ENCODE measurements at regions not wholly inside any gene's neighbourhood (a gene's known extent, or its start where the extent isn't known, plus 50 kb on each side); places are given as distances from the start of the nearest gene placed in this dataset.

GRCh38 chr14:55807881-55808379 is 227.9 kb downstream of the KTN1 start:
- intact Hi-C loops (cut with DNase I), result no loop called here
- DNase-seq, result no peak
- no peak for ATAC-seq
- Histone ChIP-seq H3K27ac (peak overlapping the region in 1 of 3 donors; percentile 39), H3K27me3 (no peaks in the 10 kb centered on the region), H3K9me3 (no peaks in the 10 kb centered on the region), H3K36me3 (no peaks in the 10 kb centered on the region), H3K4me3 (no peak overlapping the region), H3K4me1 (no peaks in the 10 kb centered on the region)
- WGBS (ENCODE audit: insufficient coverage, low coverage, low lambda C conversion rate, missing lambda C conversion rate), result 96% methylated on average over 2 of the region's 2 CpGs
- no peak for TF ChIP-seq POLR2A (IDR thresholded peaks at IDR 0.05)
- no peak for TF ChIP-seq CTCF (IDR thresholded peaks at IDR 0.05)

GRCh38 chr14:55813630-55814029 is 233.6 kb downstream of the KTN1 start:
- Histone ChIP-seq H3K4me1 (no peaks in the 10 kb centered on the region), H3K9me3 (no peaks in the 10 kb centered on the region), H3K27ac (no peak overlapping the region), H3K27me3 (no peaks in the 10 kb centered on the region), H3K4me3 (no peak overlapping the region), H3K36me3 (no peaks in the 10 kb centered on the region)
- intact Hi-C loops (cut with DNase I), result no loop called here
- DNase-seq (no peak), ATAC-seq (no peak)
- WGBS (ENCODE audit: insufficient coverage, low coverage, low lambda C conversion rate, missing lambda C conversion rate), result 65% methylated on average over 2 of the region's 2 CpGs
- TF ChIP-seq POLR2A (IDR thresholded peaks at IDR 0.05) (no peak), CTCF (IDR thresholded peaks at IDR 0.05) (no peak)

- 83% methylated on average over 1 of the region's 1 CpG for WGBS (ENCODE audit: insufficient coverage, low coverage, low lambda C conversion rate, missing lambda C conversion rate)
- DNase-seq, result no peak
These were observed 234.1 kb downstream of the KTN1 start for GRCh38 chr14:55814064-55814463.

GRCh38 chr14:55814873-55815272 is 234.9 kb downstream of the KTN1 start:
- WGBS (ENCODE audit: insufficient coverage, low coverage, low lambda C conversion rate, missing lambda C conversion rate), result 58% methylated on average over 1 of the region's 1 CpG
- ATAC-seq, result peak in 3 of 4 donors; percentile 26 to 63 (median 54)
- H3K4me1 ChIP-seq, result no peaks in the 10 kb centered on the region

More at GRCh38 chr14:55814064-55814463, 234.1 kb downstream of the KTN1 start:
- Histone ChIP-seq H3K9me3 (no peaks in the 10 kb centered on the region), H3K27ac (no peak overlapping the region), H3K4me3 (no peak overlapping the region), H3K4me1 (no peaks in the 10 kb centered on the region), H3K36me3 (no peaks in the 10 kb centered on the region), H3K27me3 (no peaks in the 10 kb centered on the region)
- ATAC-seq, result no peak
- intact Hi-C loops (cut with DNase I), result no loop called here
- TF ChIP-seq CTCF (IDR thresholded peaks at IDR 0.05), result no peak
- TF ChIP-seq POLR2A (IDR thresholded peaks at IDR 0.05), result no peak

More at GRCh38 chr14:55814873-55815272, 234.9 kb downstream of the KTN1 start:
- Histone ChIP-seq H3K36me3 (no peaks in the 10 kb centered on the region), H3K27ac (no peak overlapping the region), H3K4me3 (no peak overlapping the region), H3K9me3 (no peaks in the 10 kb centered on the region), H3K27me3 (no peaks in the 10 kb centered on the region)
- intact Hi-C loops (cut with DNase I), result no loop called here
- no peak for DNase-seq
- no peak for TF ChIP-seq CTCF (IDR thresholded peaks at IDR 0.05)
- TF ChIP-seq POLR2A (IDR thresholded peaks at IDR 0.05), result no peak
